Fibroblast of lung (primary cell): ENCODE measurements at regions not wholly inside any gene's neighbourhood (a gene's known extent, or its start where the extent isn't known, plus 50 kb on each side); places are given as distances from the start of the nearest gene placed in this dataset.

Source experiments
- DNase-seq, 2 donors: peaks; one replicate each; pipeline versions ENCODE4 v3.0.0 to v3.0.0-alpha.2; 2010; ENCODE audit warnings: low read depth in 2 of 2
- H2AFZ ChIP-seq: 2 replicates; pipeline ENCODE4 v1.5.1; 2012; ENCODE audit warnings: low read length, control low read depth, inconsistent platforms
- H3K27ac ChIP-seq: 2 replicates; pipeline ENCODE4 v1.5.1; 2011; ENCODE audit warnings: low read length, control low read depth; ENCODE audit not compliant: insufficient read depth
- H3K27me3 ChIP-seq: 2 replicates; pipeline ENCODE4 v1.5.1; 2011; ENCODE audit warnings: mild to moderate bottlenecking, low read length; ENCODE audit not compliant: control insufficient read depth, insufficient read depth
- H3K36me3 ChIP-seq: 2 replicates; pipeline ENCODE4 v1.5.1; 2011; ENCODE audit warnings: low read length; ENCODE audit not compliant: control insufficient read depth, insufficient read depth
- H3K4me1 ChIP-seq: 2 replicates; pipeline ENCODE4 v1.5.1; 2011; ENCODE audit warnings: low read length; ENCODE audit not compliant: control insufficient read depth, insufficient read depth; ENCODE audit errors: extremely low read depth
- H3K4me2 ChIP-seq: 2 replicates; pipeline ENCODE4 v1.5.1; 2011; ENCODE audit warnings: low read length, control low read depth; ENCODE audit not compliant: insufficient read depth; ENCODE audit errors: extremely low read depth
- H3K4me3 ChIP-seq, 4 experiments: fragments of 200-600 bp in 1 of 4; sonication (generic) in 1 of 4; replicated peaks in 1 of 4; 2 replicates each; pipeline ENCODE4 v1.5.1; 2011 to 2016; ENCODE audit warnings: low read length in 4 of 4, low read depth in 3 of 4, mild to moderate bottlenecking in 3 of 4, control low read depth in 2 of 4, inconsistent platforms in 1 of 4, mixed read lengths in 1 of 4; ENCODE audit not compliant: insufficient read depth in 1 of 4; ENCODE audit errors: control extremely low read depth in 1 of 4
- H3K79me2 ChIP-seq: 2 replicates; pipeline ENCODE4 v1.5.1; 2012; ENCODE audit warnings: mild to moderate bottlenecking, low read length, inconsistent platforms; ENCODE audit not compliant: control insufficient read depth, insufficient read depth
- H3K9ac ChIP-seq: 2 replicates; pipeline ENCODE4 v1.5.1; 2011; ENCODE audit warnings: mild to moderate bottlenecking, low read length, control low read depth; ENCODE audit not compliant: insufficient read depth
- H3K9me3 ChIP-seq: 2 replicates; pipeline ENCODE4 v1.5.1; 2012; ENCODE audit warnings: low read depth, low read length; ENCODE audit not compliant: control insufficient read depth, insufficient read depth
- H4K20me1 ChIP-seq: 2 replicates; pipeline ENCODE4 v1.5.1; 2011; ENCODE audit warnings: low read length; ENCODE audit not compliant: control insufficient read depth, insufficient read depth; ENCODE audit errors: extremely low read depth
- EZH2 ChIP-seq: IDR thresholded peaks from 2 replicates; pipeline ENCODE4 v1.5.1; 2012; ENCODE audit warnings: low read length, control low read depth, mild to moderate bottlenecking; ENCODE audit errors: missing control alignments
- TF ChIP-seq, protein P1 (sequence below), 2 donors: IDR thresholded peaks in 1 of 2; conservative IDR thresholded peaks in 1 of 2; 1 replicate in 1 of 2; 2 replicates in 1 of 2; pipeline ENCODE4 v1.5.1; 2011 to 2012; ENCODE audit warnings: low read length in 2 of 2, control low read depth in 1 of 2, inconsistent platforms in 1 of 2, low read depth in 1 of 2, mild to moderate bottlenecking in 1 of 2

GRCh38 chr6:74607934-74608333 lies 597.9 kb downstream of the COL12A1 start:
- TF ChIP-seq, protein P1, sequence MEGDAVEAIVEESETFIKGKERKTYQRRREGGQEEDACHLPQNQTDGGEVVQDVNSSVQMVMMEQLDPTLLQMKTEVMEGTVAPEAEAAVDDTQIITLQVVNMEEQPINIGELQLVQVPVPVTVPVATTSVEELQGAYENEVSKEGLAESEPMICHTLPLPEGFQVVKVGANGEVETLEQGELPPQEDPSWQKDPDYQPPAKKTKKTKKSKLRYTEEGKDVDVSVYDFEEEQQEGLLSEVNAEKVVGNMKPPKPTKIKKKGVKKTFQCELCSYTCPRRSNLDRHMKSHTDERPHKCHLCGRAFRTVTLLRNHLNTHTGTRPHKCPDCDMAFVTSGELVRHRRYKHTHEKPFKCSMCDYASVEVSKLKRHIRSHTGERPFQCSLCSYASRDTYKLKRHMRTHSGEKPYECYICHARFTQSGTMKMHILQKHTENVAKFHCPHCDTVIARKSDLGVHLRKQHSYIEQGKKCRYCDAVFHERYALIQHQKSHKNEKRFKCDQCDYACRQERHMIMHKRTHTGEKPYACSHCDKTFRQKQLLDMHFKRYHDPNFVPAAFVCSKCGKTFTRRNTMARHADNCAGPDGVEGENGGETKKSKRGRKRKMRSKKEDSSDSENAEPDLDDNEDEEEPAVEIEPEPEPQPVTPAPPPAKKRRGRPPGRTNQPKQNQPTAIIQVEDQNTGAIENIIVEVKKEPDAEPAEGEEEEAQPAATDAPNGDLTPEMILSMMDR (conservative IDR thresholded peaks at IDR 0.05 in 1 of 2, IDR thresholded peaks at IDR 0.05 in 1 of 2; ENCODE audit: low read depth in 1 of 2, low read length in 2 of 2): no peak
- TF ChIP-seq EZH2: no peak
- Histone ChIP-seq H3K4me1 (peaks cover 16% of the 10 kb centered on the region), H3K9me3 (no peaks in the 10 kb centered on the region), H3K36me3 (no peaks in the 10 kb centered on the region), H3K79me2 (no peaks in the 10 kb centered on the region), H3K4me2 (peak overlapping the region; percentile 4), H3K9ac (no peak overlapping the region), H3K27ac (no peak overlapping the region), H2AFZ (no peak overlapping the region), H4K20me1 (no peaks in the 10 kb centered on the region), H3K27me3 (no peaks in the 10 kb centered on the region), H3K4me3 (no peak overlapping the region)
- peak; percentile 48 to 63 for DNase-seq

DNA sequence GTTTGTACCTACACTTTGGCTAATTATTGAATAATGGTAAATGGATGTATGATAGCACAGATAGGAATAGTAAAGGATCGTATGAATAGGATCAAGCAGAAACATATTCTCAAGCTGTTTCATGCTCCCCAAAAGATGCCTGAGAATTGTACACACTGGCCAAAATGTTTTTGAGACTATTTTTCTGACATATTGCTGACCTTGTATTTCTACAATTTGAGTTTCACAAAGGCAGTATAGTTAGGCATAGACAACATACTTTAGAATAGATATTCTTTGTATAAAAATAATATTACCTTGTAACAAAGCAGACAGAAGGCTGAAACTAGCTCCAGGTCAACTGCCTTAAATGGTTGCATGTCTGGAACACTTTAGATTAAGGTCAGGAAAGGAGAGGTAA lies 598.4 kb downstream of the COL12A1 start:
- Histone ChIP-seq H3K27me3 (no peaks in the 10 kb centered on the region), H3K36me3 (no peaks in the 10 kb centered on the region), H3K9me3 (no peaks in the 10 kb centered on the region), H4K20me1 (no peaks in the 10 kb centered on the region), H2AFZ (no peak overlapping the region), H3K9ac (no peak overlapping the region), H3K4me3 (no peak overlapping the region), H3K27ac (no peak overlapping the region), H3K4me1 (peaks cover 16% of the 10 kb centered on the region), H3K4me2 (no peak overlapping the region), H3K79me2 (no peaks in the 10 kb centered on the region)
- TF ChIP-seq, protein P1 (conservative IDR thresholded peaks at IDR 0.05 in 1 of 2, IDR thresholded peaks at IDR 0.05 in 1 of 2; ENCODE audit: low read depth in 1 of 2, low read length in 2 of 2): no peak
- TF ChIP-seq EZH2: no peak
- DNase-seq: no peak

DNA sequence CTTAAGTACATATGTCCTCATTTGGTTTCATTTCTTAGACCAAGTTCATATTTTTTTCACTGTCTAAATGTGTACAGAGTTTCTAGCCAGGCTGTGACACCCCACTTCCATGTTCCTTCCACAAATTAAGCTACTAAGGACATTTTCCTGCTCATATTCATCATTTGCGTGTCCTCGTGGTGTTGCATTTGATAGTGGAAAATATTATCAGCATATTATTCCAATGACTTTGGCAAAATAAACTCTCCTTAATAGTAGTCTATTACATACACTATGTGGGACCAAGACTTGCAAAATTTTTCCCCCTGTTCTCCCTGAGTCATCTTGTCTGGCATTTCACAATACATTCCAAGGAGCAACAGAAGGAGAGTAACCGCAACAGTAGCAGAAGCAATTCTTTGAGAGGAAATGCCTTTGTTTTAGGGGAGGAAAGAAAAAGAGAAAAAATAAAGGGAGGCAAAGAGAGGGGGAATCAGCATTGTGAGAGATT lies 599.2 kb downstream of the COL12A1 start:
- H4K20me1 ChIP-seq: no peaks in the 10 kb centered on the region
- no peak overlapping the region for H2AFZ ChIP-seq
- H3K4me2 ChIP-seq: peak overlapping the region; percentile 38
- no peaks in the 10 kb centered on the region for H3K27me3 ChIP-seq
- peak overlapping the region; percentile 19 for H3K27ac ChIP-seq
- TF ChIP-seq, protein P1 (conservative IDR thresholded peaks at IDR 0.05 in 1 of 2, IDR thresholded peaks at IDR 0.05 in 1 of 2; ENCODE audit: low read depth in 1 of 2, low read length in 2 of 2): no peak
- TF ChIP-seq EZH2: no peak
- H3K9ac ChIP-seq: no peak overlapping the region
- no peaks in the 10 kb centered on the region for H3K9me3 ChIP-seq
- H3K4me1 ChIP-seq: peaks cover 16% of the 10 kb centered on the region
- peak overlapping the region in 1 of 4 experiments; percentile 28 for H3K4me3 ChIP-seq
- peak; percentile 96 to 97 for DNase-seq
- no peaks in the 10 kb centered on the region for H3K36me3 ChIP-seq
- H3K79me2 ChIP-seq: no peaks in the 10 kb centered on the region
